Tibial nerve (tissue), 4 donors: ENCODE measurements at regions not wholly inside any gene's neighbourhood (a gene's known extent, or its start where the extent isn't known, plus 50 kb on each side); places are given as distances from the start of the nearest gene placed in this dataset. TPM values are rescaled to one million over a fixed set of nuclear protein-coding genes. Genes with fewer than 3 reads are reported as not detected.
"Not testable (repeated sequence)": the region's sequence is repeated elsewhere in the genome, so short reads cannot be mapped to it uniquely, and the experiment has no call there.

ENCODE experiments used
- DNase-seq, 2 donors: peaks; one replicate each; pipeline ENCODE4 v3.0.0-alpha.2; 2019; ENCODE audit warnings: low spot score in 2 of 2
- H3K27ac ChIP-seq, 4 donors: fragments of 200-600 bp; sonication (generic) in 3 of 4; one replicate each; pipeline ENCODE4 v1.5.1; 2017 to 2019; ENCODE audit warnings: mild to moderate bottlenecking in 1 of 4
- H3K27me3 ChIP-seq, 2 donors: fragments of 200-600 bp; sonication (generic) in 1 of 2; one replicate each; pipeline versions ENCODE4 v1.5.1 to v1.6.0; 2017 to 2019
- H3K36me3 ChIP-seq, 3 donors: fragments of 200-600 bp; sonication (generic); one replicate each; pipeline ENCODE4 v1.5.1; 2018 to 2019
- H3K4me1 ChIP-seq, 4 donors: fragments of 200-600 bp; sonication (generic) in 3 of 4; one replicate each; pipeline ENCODE4 v1.5.1; 2017 to 2019
- H3K4me3 ChIP-seq, 4 donors: fragments of 200-600 bp; sonication (generic) in 3 of 4; one replicate each; pipeline ENCODE4 v1.5.1; 2017 to 2019; ENCODE audit warnings: mild to moderate bottlenecking in 1 of 4, moderate library complexity in 1 of 4
- H3K9me3 ChIP-seq, 4 donors: fragments of 200-600 bp; sonication (generic) in 3 of 4; one replicate each; pipeline ENCODE4 v1.5.1; 2017 to 2019
- EP300 ChIP-seq, 2 donors: sonication (generic); formaldehyde crosslinking; IDR thresholded peaks; one replicate each; pipeline ENCODE4 v1.6.1; 2017; ENCODE audit warnings: antibody characterized with exemption in 2 of 2, mild to moderate bottlenecking in 1 of 2
- POLR2A ChIP-seq, 2 donors: fragments of 450-650 bp; IDR thresholded peaks; one replicate each; pipeline ENCODE4 v1.6.1; 2017; ENCODE audit warnings: antibody characterized with exemption in 2 of 2, mild to moderate bottlenecking in 2 of 2, moderate library complexity in 2 of 2
- WGBS, 2 donors: methylation state at CpG; one replicate each; pipeline ENCODE4 v1.1.5; 2018; 5-methylcytosine and 5-hydroxymethylcytosine counted together
- small RNA-seq: library from RNA; depleted of rRNA; stranded (forward); fragments of <200 nt; gene quantifications from one replicate; pipeline ENCODE3, GENCODE V24; 2016
- TF ChIP-seq, protein P1 (sequence below), 5 experiments: fragments of 200-600 bp in 3 of 5; fragments of 450-650 bp in 2 of 5; sonication (generic) in 3 of 5; IDR thresholded peaks; one replicate each; pipeline ENCODE4 v1.5.1; 2016 to 2019; ENCODE audit warnings: antibody characterized with exemption in 5 of 5, mild to moderate bottlenecking in 3 of 5, moderate library complexity in 2 of 5

DNA sequence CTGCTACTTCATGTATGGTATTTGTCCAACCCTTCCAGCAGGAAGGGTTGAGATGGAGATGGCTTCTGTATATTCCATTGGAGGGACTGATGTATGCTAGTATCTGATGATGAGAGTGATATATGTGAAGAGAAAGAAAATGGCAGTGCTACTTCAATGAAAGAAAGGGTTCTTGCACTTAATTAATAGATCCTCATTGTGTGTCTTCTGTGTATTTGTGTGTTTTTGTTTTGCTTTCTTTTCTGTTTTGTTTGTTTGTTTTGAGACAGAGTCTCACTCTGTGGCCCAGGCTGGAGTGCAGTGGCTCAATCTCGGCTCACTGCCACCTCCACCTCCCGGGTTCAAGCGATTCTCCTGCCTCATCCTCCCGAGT lies 61.2 kb upstream of the CRYM start:
- H3K27me3 ChIP-seq: no peaks in the 10 kb centered on the region
- H3K4me3 ChIP-seq: no peak overlapping the region
- H3K27ac ChIP-seq: no peak overlapping the region
- no peak for DNase-seq
- peaks cover 0 to 7% (median 0%) of the 10 kb centered on the region in 4 donors for H3K9me3 ChIP-seq
- peaks cover 0 to 7% (median 0%) of the 10 kb centered on the region in 3 donors for H3K36me3 ChIP-seq
- 84 to 89% methylated on average over 4 of the region's 4 CpGs for WGBS, 2 donors
- no peaks in the 10 kb centered on the region for H3K4me1 ChIP-seq
- TF ChIP-seq EP300 (IDR thresholded peaks at IDR 0.05) (no peak), POLR2A (IDR thresholded peaks at IDR 0.05) (no peak)
- TF ChIP-seq, protein P1, sequence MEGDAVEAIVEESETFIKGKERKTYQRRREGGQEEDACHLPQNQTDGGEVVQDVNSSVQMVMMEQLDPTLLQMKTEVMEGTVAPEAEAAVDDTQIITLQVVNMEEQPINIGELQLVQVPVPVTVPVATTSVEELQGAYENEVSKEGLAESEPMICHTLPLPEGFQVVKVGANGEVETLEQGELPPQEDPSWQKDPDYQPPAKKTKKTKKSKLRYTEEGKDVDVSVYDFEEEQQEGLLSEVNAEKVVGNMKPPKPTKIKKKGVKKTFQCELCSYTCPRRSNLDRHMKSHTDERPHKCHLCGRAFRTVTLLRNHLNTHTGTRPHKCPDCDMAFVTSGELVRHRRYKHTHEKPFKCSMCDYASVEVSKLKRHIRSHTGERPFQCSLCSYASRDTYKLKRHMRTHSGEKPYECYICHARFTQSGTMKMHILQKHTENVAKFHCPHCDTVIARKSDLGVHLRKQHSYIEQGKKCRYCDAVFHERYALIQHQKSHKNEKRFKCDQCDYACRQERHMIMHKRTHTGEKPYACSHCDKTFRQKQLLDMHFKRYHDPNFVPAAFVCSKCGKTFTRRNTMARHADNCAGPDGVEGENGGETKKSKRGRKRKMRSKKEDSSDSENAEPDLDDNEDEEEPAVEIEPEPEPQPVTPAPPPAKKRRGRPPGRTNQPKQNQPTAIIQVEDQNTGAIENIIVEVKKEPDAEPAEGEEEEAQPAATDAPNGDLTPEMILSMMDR (IDR thresholded peaks at IDR 0.05): no peak

DNA sequence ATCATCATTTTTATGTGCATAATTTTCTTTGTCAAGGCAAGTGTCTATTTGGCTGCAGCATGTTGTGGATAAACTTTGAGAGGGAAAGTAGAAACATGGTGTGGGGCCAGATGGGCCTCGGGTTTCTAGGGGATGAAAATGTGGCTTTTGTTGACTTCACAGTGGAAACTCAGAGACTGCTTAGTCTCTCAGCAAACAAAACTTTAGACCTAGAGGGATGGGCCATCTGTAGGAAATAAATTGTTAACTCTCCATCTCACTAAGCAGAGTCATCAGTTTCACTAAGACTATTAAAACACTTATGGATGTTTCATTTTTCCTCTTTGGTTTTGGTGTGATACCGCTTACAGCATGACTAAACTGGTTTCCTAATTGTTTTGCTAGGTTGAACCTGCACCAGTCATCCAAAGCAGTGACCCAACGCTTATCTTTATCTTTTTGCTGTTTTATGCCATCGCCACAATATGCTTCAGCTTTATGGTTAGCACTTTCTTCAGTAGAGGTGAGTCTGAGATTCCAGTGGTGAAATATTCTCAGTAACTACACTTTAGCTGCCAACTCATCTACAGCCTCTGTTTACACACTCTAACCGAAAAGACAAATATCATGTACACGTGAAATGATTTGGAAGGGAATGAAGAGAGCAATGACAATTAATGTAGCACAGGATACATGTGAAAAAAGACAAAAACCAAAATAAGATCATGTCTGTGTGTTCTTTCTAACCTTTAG lies 60.6 kb upstream of the CRYM start:
- WGBS, 2 donors: 85 to 88% methylated on average over 6 of the region's 6 CpGs
- no peaks in the 10 kb centered on the region for H3K27me3 ChIP-seq
- no peak for TF ChIP-seq POLR2A (IDR thresholded peaks at IDR 0.05)
- TF ChIP-seq, protein P1 (IDR thresholded peaks at IDR 0.05): no peak
- TF ChIP-seq EP300 (IDR thresholded peaks at IDR 0.05): no peak

DNA sequence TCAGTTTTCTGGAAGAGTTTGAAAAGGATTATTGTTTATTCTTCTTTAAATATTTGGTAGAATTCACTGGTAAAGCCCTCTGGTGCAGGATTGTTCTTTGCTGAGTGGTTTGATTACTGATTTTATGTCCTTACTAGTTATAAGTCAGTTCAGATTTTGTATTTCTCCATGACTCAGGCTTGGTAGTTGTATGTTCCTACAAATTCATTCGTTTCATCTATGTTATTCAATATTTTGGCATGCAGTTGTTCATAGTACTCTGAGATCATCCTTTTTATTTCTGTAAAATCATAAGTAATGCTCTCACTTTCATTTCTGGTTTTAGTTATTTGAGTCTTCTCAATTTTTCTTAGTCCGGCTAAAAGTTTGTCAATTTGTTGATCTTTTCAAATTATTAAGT lies 58.1 kb upstream of the CRYM start:
- Histone ChIP-seq H3K27ac (no peak overlapping the region), H3K36me3 (peaks cover 0 to 12% (median 0%) of the 10 kb centered on the region in 3 donors), H3K27me3 (no peaks in the 10 kb centered on the region), H3K9me3 (peaks cover 0 to 7% (median 0%) of the 10 kb centered on the region in 4 donors), H3K4me1 (no peaks in the 10 kb centered on the region), H3K4me3 (no peak overlapping the region)
- 81 to 91% methylated on average over 2 of the region's 2 CpGs for WGBS, 2 donors
- TF ChIP-seq POLR2A (IDR thresholded peaks at IDR 0.05) (no peak), EP300 (IDR thresholded peaks at IDR 0.05) (no peak)
- TF ChIP-seq, protein P1 (IDR thresholded peaks at IDR 0.05): no peak
- DNase-seq: no peak

More for the DNA sequence above, 60.6 kb upstream of the CRYM start:
- Histone ChIP-seq H3K9me3 (peaks cover 0 to 7% (median 0%) of the 10 kb centered on the region in 4 donors), H3K27ac (no peak overlapping the region), H3K36me3 (peaks cover 0 to 10% (median 0%) of the 10 kb centered on the region in 3 donors), H3K4me1 (no peaks in the 10 kb centered on the region), H3K4me3 (no peak overlapping the region)
- no peak for DNase-seq

DNA sequence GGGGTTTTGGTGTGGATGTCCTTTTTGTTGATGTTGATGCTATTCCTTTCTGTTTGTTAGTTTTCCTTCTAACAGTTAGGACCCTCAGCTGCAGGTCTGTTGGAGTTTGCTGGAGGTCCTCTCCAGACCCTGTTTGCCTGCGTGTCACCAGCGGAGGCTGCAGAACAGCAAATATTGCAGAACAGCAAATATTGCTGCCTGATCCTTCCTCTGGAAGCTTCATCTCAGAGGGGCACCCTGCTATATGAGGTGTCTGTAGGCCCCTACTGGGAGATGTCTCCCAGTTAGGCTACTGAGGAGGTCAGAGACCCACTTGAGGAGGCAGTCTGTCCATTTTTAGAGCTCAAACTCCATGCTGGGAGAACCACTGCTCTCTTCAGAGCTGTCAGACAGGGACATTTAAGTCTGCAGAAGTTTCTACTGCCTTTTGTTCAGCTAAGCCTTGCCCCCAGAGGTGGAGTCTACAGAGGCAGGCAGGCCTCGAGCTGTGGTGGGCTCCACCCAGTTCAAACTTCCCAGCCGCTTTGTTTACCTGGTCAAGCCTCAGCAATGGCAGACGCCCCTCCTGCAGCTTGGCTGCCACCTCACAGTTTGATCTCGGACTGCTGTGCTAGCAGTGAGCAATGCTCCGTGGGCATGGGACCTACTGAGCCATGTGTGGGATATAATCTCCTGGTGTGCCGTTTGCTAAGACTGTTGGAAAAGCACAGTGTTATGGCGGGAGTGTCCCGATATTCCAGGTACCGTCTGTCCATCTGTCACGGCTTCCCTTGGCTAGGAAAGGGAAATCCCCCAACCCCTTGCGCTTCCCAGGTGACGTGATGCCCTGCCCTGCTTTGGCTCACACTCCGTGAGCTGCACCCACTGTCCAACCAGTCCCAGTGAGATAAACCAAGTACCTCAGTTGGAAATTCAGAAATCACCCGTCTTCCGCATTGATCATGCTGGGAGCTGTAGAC lies 56.4 kb upstream of the CRYM start:
- H3K36me3 ChIP-seq: peaks cover 0 to 12% (median 0%) of the 10 kb centered on the region in 3 donors
- not testable (repeated sequence) for H3K27me3 ChIP-seq, H3K4me1 ChIP-seq, DNase-seq, H3K4me3 ChIP-seq, H3K27ac ChIP-seq, H3K9me3 ChIP-seq
- WGBS, 2 donors: 90 to 91% methylated on average over 15 to 17 of the region's 17 CpGs

DNA sequence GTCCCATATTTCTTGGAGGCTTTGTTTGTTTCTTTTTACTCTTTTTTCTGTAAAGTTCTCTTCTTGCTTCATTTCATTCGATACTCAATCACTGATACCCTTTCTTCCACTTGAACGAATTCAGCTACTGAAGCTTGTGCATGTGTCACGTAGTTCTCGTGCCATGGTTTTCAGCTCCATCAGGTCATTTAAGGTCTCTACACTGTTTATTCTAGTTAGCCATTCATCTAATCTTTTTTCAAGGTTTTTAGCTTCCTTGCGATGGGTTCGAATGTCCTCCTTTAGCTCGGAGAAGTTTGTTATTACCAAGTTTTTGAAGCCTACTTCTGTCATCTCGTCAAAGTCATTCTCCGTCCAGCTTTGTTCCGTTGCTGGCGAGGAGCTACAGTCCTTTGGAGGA lies 55.6 kb upstream of the CRYM start:
- WGBS, 2 donors: 93 to 94% methylated on average over 11 of the region's 11 CpGs
- not testable (repeated sequence) for H3K27me3 ChIP-seq, DNase-seq

More for the DNA sequence above, 55.6 kb upstream of the CRYM start:
- H3K36me3 ChIP-seq: peaks cover 0 to 12% (median 0%) of the 10 kb centered on the region in 3 donors
- H3K9me3 ChIP-seq, H3K4me3 ChIP-seq, H3K4me1 ChIP-seq, H3K27ac ChIP-seq: not testable (repeated sequence)

Small RNA genes in the stretch of these regions (small RNA-seq; reads per million reads assigned to genes)
- gene AC008740.2: not detected
